ENCODE measurements at regions not wholly inside any gene's neighbourhood (a gene's known extent, or its start where the extent isn't known, plus 50 kb on each side); places are given as distances from the start of the nearest gene placed in this dataset.

- Mint-ChIP-seq H3K27ac (no peak overlapping the region), H3K4me3 (no peak overlapping the region), H3K36me3 (ENCODE audit: low read depth) (no peaks in the 10 kb centered on the region), H3K9me3 (no peaks in the 10 kb centered on the region), H3K27me3 (ENCODE audit: low read depth) (peaks cover 3% of the 10 kb centered on the region), H3K4me1 (ENCODE audit: low read depth) (no peaks in the 10 kb centered on the region)
- CTCF ChIA-PET: no interaction called here
- DNase-seq: no peak
- intact Hi-C loops (cut with micrococcal nuclease): no loop called here
Measured at GRCh38 chr10:125460326-125460725, 222.6 kb downstream of the TEX36 start.

GRCh38 chr10:125457406-125457805 lies 225.6 kb downstream of the TEX36 start:
- no peak overlapping the region for H3K27ac Mint-ChIP-seq

GRCh38 chr10:125455855-125456254 lies 227.1 kb downstream of the TEX36 start:
- Mint-ChIP-seq H3K9me3 (no peaks in the 10 kb centered on the region), H3K36me3 (ENCODE audit: low read depth) (no peaks in the 10 kb centered on the region), H3K4me3 (no peak overlapping the region), H3K27me3 (ENCODE audit: low read depth) (peaks cover 6% of the 10 kb centered on the region), H3K27ac (no peak overlapping the region), H3K4me1 (ENCODE audit: low read depth) (no peaks in the 10 kb centered on the region)
- intact Hi-C loops (cut with micrococcal nuclease): no loop called here
- DNase-seq: no peak
- CTCF ChIA-PET: no interaction called here

More at GRCh38 chr10:125457406-125457805, 225.6 kb downstream of the TEX36 start:
- CTCF ChIA-PET: no interaction called here
- no peak for DNase-seq
- Mint-ChIP-seq H3K4me3 (no peak overlapping the region), H3K27me3 (ENCODE audit: low read depth) (peaks cover 6% of the 10 kb centered on the region), H3K9me3 (no peaks in the 10 kb centered on the region), H3K36me3 (ENCODE audit: low read depth) (no peaks in the 10 kb centered on the region), H3K4me1 (ENCODE audit: low read depth) (no peaks in the 10 kb centered on the region)
- intact Hi-C loops (cut with micrococcal nuclease): no loop called here

- Mint-ChIP-seq H3K4me1 (ENCODE audit: low read depth) (no peaks in the 10 kb centered on the region), H3K36me3 (ENCODE audit: low read depth) (no peaks in the 10 kb centered on the region), H3K27ac (no peak overlapping the region), H3K9me3 (no peaks in the 10 kb centered on the region), H3K27me3 (ENCODE audit: low read depth) (peaks cover 6% of the 10 kb centered on the region), H3K4me3 (no peak overlapping the region)
- CTCF ChIA-PET: no interaction called here
- intact Hi-C loops (cut with micrococcal nuclease): no loop called here
- DNase-seq: no peak
Measured at GRCh38 chr10:125455431-125455830, 227.5 kb downstream of the TEX36 start.

- no peaks in the 10 kb centered on the region for H3K36me3 Mint-ChIP-seq (ENCODE audit: low read depth)
- no peaks in the 10 kb centered on the region for H3K9me3 Mint-ChIP-seq
- no peaks in the 10 kb centered on the region for H3K4me1 Mint-ChIP-seq (ENCODE audit: low read depth)
- peaks cover 3% of the 10 kb centered on the region for H3K27me3 Mint-ChIP-seq (ENCODE audit: low read depth)
- no peak overlapping the region for H3K4me3 Mint-ChIP-seq
- intact Hi-C loops (cut with micrococcal nuclease): no loop called here
- DNase-seq: no peak
- CTCF ChIA-PET: no interaction called here
- H3K27ac Mint-ChIP-seq: no peak overlapping the region
Measured at GRCh38 chr10:125451319-125451718, 231.6 kb downstream of the TEX36 start.

- Mint-ChIP-seq H3K36me3 (ENCODE audit: low read depth) (no peaks in the 10 kb centered on the region), H3K9me3 (no peaks in the 10 kb centered on the region), H3K4me1 (ENCODE audit: low read depth) (no peaks in the 10 kb centered on the region), H3K27me3 (ENCODE audit: low read depth) (peaks cover 2% of the 10 kb centered on the region), H3K27ac (no peak overlapping the region), H3K4me3 (no peak overlapping the region)
- CTCF ChIA-PET: no interaction called here
- intact Hi-C loops (cut with micrococcal nuclease): no loop called here
- no peak for DNase-seq
Measured at GRCh38 chr10:125450218-125450617, 232.7 kb downstream of the TEX36 start.

- Mint-ChIP-seq H3K9me3 (no peaks in the 10 kb centered on the region), H3K4me1 (ENCODE audit: low read depth) (no peaks in the 10 kb centered on the region), H3K27ac (no peak overlapping the region), H3K4me3 (no peak overlapping the region), H3K36me3 (ENCODE audit: low read depth) (no peaks in the 10 kb centered on the region), H3K27me3 (ENCODE audit: low read depth) (no peaks in the 10 kb centered on the region)
- intact Hi-C loops (cut with micrococcal nuclease): no loop called here
- no peak for DNase-seq
- CTCF ChIA-PET: no interaction called here
Measured at GRCh38 chr10:125449571-125449970, 233.4 kb downstream of the TEX36 start.

- no peaks in the 10 kb centered on the region for H3K27me3 Mint-ChIP-seq (ENCODE audit: low read depth)
- CTCF ChIA-PET: no interaction called here
- H3K4me3 Mint-ChIP-seq: no peak overlapping the region
- H3K4me1 Mint-ChIP-seq (ENCODE audit: low read depth): no peaks in the 10 kb centered on the region
- H3K36me3 Mint-ChIP-seq (ENCODE audit: low read depth): no peaks in the 10 kb centered on the region
- H3K27ac Mint-ChIP-seq: no peak overlapping the region
- peak; percentile 5 for DNase-seq
- H3K9me3 Mint-ChIP-seq: no peaks in the 10 kb centered on the region
- intact Hi-C loops (cut with micrococcal nuclease): no loop called here
Measured at GRCh38 chr10:125448596-125448995, 234.4 kb downstream of the TEX36 start.

- intact Hi-C loops (cut with micrococcal nuclease): no loop called here
- Mint-ChIP-seq H3K4me1 (ENCODE audit: low read depth) (no peaks in the 10 kb centered on the region), H3K36me3 (ENCODE audit: low read depth) (no peaks in the 10 kb centered on the region), H3K9me3 (no peaks in the 10 kb centered on the region), H3K4me3 (no peak overlapping the region), H3K27ac (no peak overlapping the region), H3K27me3 (ENCODE audit: low read depth) (no peaks in the 10 kb centered on the region)
- no peak for DNase-seq
- CTCF ChIA-PET: no interaction called here
Measured at GRCh38 chr10:125444790-125445189, 238.2 kb downstream of the TEX36 start.

GRCh38 chr10:125442856-125443540 lies 240.0 kb downstream of the TEX36 start:
- DNase-seq: no peak
- Mint-ChIP-seq H3K9me3 (no peaks in the 10 kb centered on the region), H3K36me3 (ENCODE audit: low read depth) (no peaks in the 10 kb centered on the region), H3K27ac (no peak overlapping the region), H3K4me3 (no peak overlapping the region), H3K4me1 (ENCODE audit: low read depth) (no peaks in the 10 kb centered on the region), H3K27me3 (ENCODE audit: low read depth) (no peaks in the 10 kb centered on the region)
- intact Hi-C loops (cut with micrococcal nuclease): no loop called here
- CTCF ChIA-PET: no interaction called here

GRCh38 chr10:125441151-125441550 lies 241.8 kb downstream of the TEX36 start:
- Mint-ChIP-seq H3K4me1 (ENCODE audit: low read depth) (no peaks in the 10 kb centered on the region), H3K36me3 (ENCODE audit: low read depth) (no peaks in the 10 kb centered on the region), H3K9me3 (no peaks in the 10 kb centered on the region), H3K4me3 (no peak overlapping the region), H3K27ac (no peak overlapping the region), H3K27me3 (ENCODE audit: low read depth) (no peaks in the 10 kb centered on the region)
- CTCF ChIA-PET: interaction anchor here (0.6 to 1.0 kb wide), 2 partner anchors 12 to 598 kb away, joined by 3 read pairs; no protein-coding TSS in a partner anchor
- intact Hi-C loops (cut with micrococcal nuclease): no loop called here
- DNase-seq: no peak

- Mint-ChIP-seq H3K9me3 (peaks cover 5% of the 10 kb centered on the region), H3K4me3 (no peak overlapping the region), H3K27me3 (ENCODE audit: low read depth) (peaks cover 3% of the 10 kb centered on the region), H3K4me1 (ENCODE audit: low read depth) (no peaks in the 10 kb centered on the region), H3K36me3 (ENCODE audit: low read depth) (no peaks in the 10 kb centered on the region), H3K27ac (no peak overlapping the region)
- CTCF ChIA-PET: no interaction called here
- no peak for DNase-seq
- intact Hi-C loops (cut with micrococcal nuclease): no loop called here
Measured at GRCh38 chr10:125431149-125431548, 251.8 kb downstream of the TEX36 start.

GRCh38 chr10:125428054-125428453 lies 254.9 kb downstream of the TEX36 start:
- CTCF ChIA-PET: no interaction called here
- no peak for DNase-seq
- Mint-ChIP-seq H3K4me3 (no peak overlapping the region), H3K27ac (no peak overlapping the region), H3K9me3 (peaks cover 2% of the 10 kb centered on the region), H3K27me3 (ENCODE audit: low read depth) (peaks cover 3% of the 10 kb centered on the region), H3K36me3 (ENCODE audit: low read depth) (no peaks in the 10 kb centered on the region), H3K4me1 (ENCODE audit: low read depth) (no peaks in the 10 kb centered on the region)
- intact Hi-C loops (cut with micrococcal nuclease): no loop called here
